ENCODE measurements at regions not wholly inside any gene's neighbourhood (a gene's known extent, or its start where the extent isn't known, plus 50 kb on each side); places are given as distances from the start of the nearest gene placed in this dataset.
A peak's percentile ranks its signal among the peaks of the same experiment; 100 is the strongest.

GRCh38 chr12:125567581-125567980 is 502.3 kb downstream of the AACS start:
- Histone ChIP-seq H3K23ac (ENCODE audit: insufficient read length, low read depth, low read length) (no peak overlapping the region), H2BK5ac (ENCODE audit: insufficient read length, low read length) (no peak overlapping the region), H2BK20ac (ENCODE audit: low read depth, low read length, poor library complexity, severe bottlenecking) (no peak overlapping the region), H4K5ac (ENCODE audit: insufficient read length, low read depth, low read length) (no peak overlapping the region), H3K18ac (ENCODE audit: insufficient read length, low read depth, low read length) (no peak overlapping the region), H4K20me1 (ENCODE audit: control insufficient read depth, insufficient read depth, insufficient read length) (no peaks in the 10 kb centered on the region), H3K4ac (ENCODE audit: low read depth, low read length) (no peak overlapping the region), H3K4me1 (ENCODE audit: insufficient read depth, low read length) (no peaks in the 10 kb centered on the region; the same call in 1 of the 2 replicates), H3K4me2 (ENCODE audit: insufficient read depth, insufficient read length, low read length) (no peak overlapping the region), H3T11ph (ENCODE audit: low read length) (no peak overlapping the region), H2BK12ac (ENCODE audit: insufficient read length, low read depth, low read length) (no peak overlapping the region), H3K79me2 (ENCODE audit: insufficient read depth, low read length) (no peaks in the 10 kb centered on the region), H4K91ac (ENCODE audit: insufficient read length, low read depth, low read length) (no peak overlapping the region), H3K9me3 (ENCODE audit: control insufficient read depth, low read depth, low read length) (no peaks in the 10 kb centered on the region), H2BK120ac (ENCODE audit: low read depth, low read length, poor library complexity, severe bottlenecking) (no peak overlapping the region), H2BK15ac (ENCODE audit: low read depth, low read length) (no peak overlapping the region), H3K14ac (ENCODE audit: insufficient read depth, low read length) (0 out of 2 replicates have a peak overlapping the region, but pooled peaks have one; percentile 56), H3K9ac (ENCODE audit: extremely low read depth, insufficient read length, low read length) (no peak overlapping the region), H2AK5ac (ENCODE audit: insufficient read length, low read length) (no peak overlapping the region), H3K27ac (ENCODE audit: insufficient read length, low read depth, low read length) (no peak overlapping the region), H3K23me2 (ENCODE audit: insufficient read length, low read depth, low read length, poor library complexity, severe bottlenecking) (no peaks in the 10 kb centered on the region), H3K27me3 (ENCODE audit: insufficient read depth, low read length) (no peaks in the 10 kb centered on the region), H3K56ac (ENCODE audit: insufficient read length, low read depth, low read length) (no peak overlapping the region), H2AFZ (ENCODE audit: low read length) (no peak overlapping the region), H4K8ac (replicated peaks; ENCODE audit: insufficient read length, low read depth, low read length) (no peak overlapping the region), H3K79me1 (ENCODE audit: insufficient read depth, low read depth, low read length, poor library complexity, severe bottlenecking) (no peaks in the 10 kb centered on the region)
- H3K4me3 Mint-ChIP-seq = no peak overlapping the region
- peaks cover 0 to 7% of the 10 kb centered on the region in 2 experiments; a peak in 3 of 5 replicates for H3K9me3 Mint-ChIP-seq
- H3K27ac Mint-ChIP-seq = no peak overlapping the region
- no CpG with 5 or more reads among the region's 6 CpGs for WGBS (ENCODE audit: extremely low coverage, insufficient read length, low lambda C conversion rate)
- DNase-seq = no peak
- peaks cover 2% of the 10 kb centered on the region for H3K27me3 Mint-ChIP-seq (ENCODE audit: low read depth)
- H3K4me1 Mint-ChIP-seq = peaks cover 4 to 10% of the 10 kb centered on the region in 2 experiments
- H3K36me3 Mint-ChIP-seq (ENCODE audit: insufficient read depth in 1 of 3, low read depth in 3 of 3) = peaks cover 0 to 5% (median 0%) of the 10 kb centered on the region in 3 experiments; a peak in 3 of 7 replicates
- no peak for TF ChIP-seq CTCF (conservative IDR thresholded peaks at IDR 0.05)

All from H9 (cell line).